GM19324 (cell line): ENCODE measurements at regions not wholly inside any gene's neighbourhood (a gene's known extent, or its start where the extent isn't known, plus 50 kb on each side); places are given as distances from the start of the nearest gene placed in this dataset.

ENCODE experiments used
- ATAC-seq: cut with Tn5 transposase; IDR thresholded peaks from one replicate; pipeline ENCODE4 v1.9.1; 2021; ENCODE audit warnings: mild to moderate bottlenecking, moderate library complexity; ENCODE audit not compliant: unreplicated experiment, low FRiP score

- ATAC-seq: no peak
Measured at GRCh38 chr1:4010814-4011605, 110.9 kb upstream of the C1orf174 start.

GRCh38 chr1:4016351-4017130 is 116.5 kb upstream of the C1orf174 start:
- no peak for ATAC-seq

GRCh38 chr1:4017636-4018365 is 117.7 kb upstream of the C1orf174 start:
- no peak for ATAC-seq

GRCh38 chr1:4018466-4019146 is 118.5 kb upstream of the C1orf174 start:
- ATAC-seq: no peak

GRCh38 chr1:4019147-4019521 is 119.1 kb upstream of the C1orf174 start:
- no peak for ATAC-seq

GRCh38 chr1:4019606-4020331 is 119.7 kb upstream of the C1orf174 start:
- no peak for ATAC-seq

GRCh38 chr1:4020449-4020848 is 120.4 kb upstream of the C1orf174 start:
- no peak for ATAC-seq

- no peak for ATAC-seq
Measured at GRCh38 chr1:4021136-4021973, 121.3 kb upstream of the C1orf174 start.

- no peak for ATAC-seq
Measured at GRCh38 chr1:4021974-4022268, 121.8 kb upstream of the C1orf174 start.

- ATAC-seq: no peak
Measured at GRCh38 chr1:4022715-4023114, 122.6 kb upstream of the C1orf174 start.

GRCh38 chr1:4023678-4024077 is 123.6 kb upstream of the C1orf174 start:
- ATAC-seq: no peak

- no peak for ATAC-seq
Measured at GRCh38 chr1:4024811-4025210, 124.7 kb upstream of the C1orf174 start.

GRCh38 chr1:4025752-4026151 is 125.7 kb upstream of the C1orf174 start:
- no peak for ATAC-seq

GRCh38 chr1:4027008-4027407 is 126.9 kb upstream of the C1orf174 start:
- no peak for ATAC-seq

GRCh38 chr1:4027492-4028138 is 127.5 kb upstream of the C1orf174 start:
- ATAC-seq: no peak

GRCh38 chr1:4028139-4028501 is 128.0 kb upstream of the C1orf174 start:
- no peak for ATAC-seq

- ATAC-seq: no peak
Measured at GRCh38 chr1:4029376-4029775, 129.3 kb upstream of the C1orf174 start.

GRCh38 chr1:4032571-4032970 is 132.5 kb upstream of the C1orf174 start:
- ATAC-seq: no peak

GRCh38 chr1:4033129-4033676 is 133.1 kb upstream of the C1orf174 start:
- no peak for ATAC-seq
